AG04449 (cell line): ENCODE measurements at regions not wholly inside any gene's neighbourhood (a gene's known extent, or its start where the extent isn't known, plus 50 kb on each side); places are given as distances from the start of the nearest gene placed in this dataset.

Experiments used
- CTCF ChIA-PET: fragments of 350-600 bp; formaldehyde crosslinking; extraction: SDS; loops from one replicate; lab custom pipeline; 2021; ENCODE audit warnings: antibody characterized with exemption; lab: Yijun Ruan, JAX
- POLR2A ChIA-PET: fragments of 400-600, 350-600 bp; formaldehyde crosslinking; extraction: SDS; loops from one replicate; lab custom pipeline; 2020; ENCODE audit warnings: antibody characterized with exemption, inconsistent platforms; lab: Yijun Ruan, JAX
- DNase-seq: peaks from one replicate; pipeline ENCODE4 v3.0.0-alpha.2; 2010; ENCODE audit warnings: low read depth, low spot score
- H3K4me3 ChIP-seq: 2 replicates; pipeline ENCODE4 v1.5.1; 2011; ENCODE audit warnings: low read depth, mild to moderate bottlenecking, control low read depth, low read length
- CTCF ChIP-seq: IDR thresholded peaks from one replicate; pipeline ENCODE4 v1.5.1; 2011; ENCODE audit warnings: mild to moderate bottlenecking, moderate library complexity, low read length, control low read depth, inconsistent platforms; ENCODE audit not compliant: insufficient read depth; ENCODE audit errors: missing control alignments

GRCh38 chr7:153529651-153530165 is 522.5 kb upstream of the DPP6 start:
- POLR2A ChIA-PET, result no interaction called here
- H3K4me3 ChIP-seq, result no peak overlapping the region
- TF ChIP-seq CTCF, result no peak
- DNase-seq, result no peak
- CTCF ChIA-PET, result no interaction called here

- ChIA-PET CTCF (no interaction called here), POLR2A (no interaction called here)
- H3K4me3 ChIP-seq, result no peak overlapping the region
- no peak for DNase-seq
- TF ChIP-seq CTCF, result no peak
These were observed 521.8 kb upstream of the DPP6 start for GRCh38 chr7:153530441-153530840.

- no peak for DNase-seq
- TF ChIP-seq CTCF, result no peak
- ChIA-PET CTCF (no interaction called here), POLR2A (no interaction called here)
- no peak overlapping the region for H3K4me3 ChIP-seq
These were observed 519.9 kb upstream of the DPP6 start for GRCh38 chr7:153532326-153532725.

GRCh38 chr7:153537271-153537670 is 514.9 kb upstream of the DPP6 start:
- ChIA-PET CTCF (no interaction called here), POLR2A (no interaction called here)
- DNase-seq, result no peak

GRCh38 chr7:153541903-153542302 is 510.3 kb upstream of the DPP6 start:
- CTCF ChIA-PET, result no interaction called here
- POLR2A ChIA-PET, result no interaction called here
- H3K4me3 ChIP-seq, result no peak overlapping the region
- DNase-seq, result no peak
- no peak for TF ChIP-seq CTCF

More at GRCh38 chr7:153537271-153537670, 514.9 kb upstream of the DPP6 start:
- H3K4me3 ChIP-seq, result no peak overlapping the region
- no peak for TF ChIP-seq CTCF

GRCh38 chr7:153543232-153543631 is 509.0 kb upstream of the DPP6 start:
- CTCF ChIA-PET, result no interaction called here
- no peak for DNase-seq
- TF ChIP-seq CTCF, result no peak
- H3K4me3 ChIP-seq, result no peak overlapping the region
- POLR2A ChIA-PET, result no interaction called here
